NCI-H748 (cell line): ENCODE measurements at regions not wholly inside any gene's neighbourhood (a gene's known extent, or its start where the extent isn't known, plus 50 kb on each side); places are given as distances from the start of the nearest gene placed in this dataset.
"Not testable (repeated sequence)": the region's sequence is repeated elsewhere in the genome, so short reads cannot be mapped to it uniquely, and the experiment has no call there.

Experiments
- DNase-seq: peaks from one replicate; lab custom pipeline; 2025; ENCODE audit not compliant: unreplicated experiment; lab: John Stamatoyannopoulos, UW

GRCh38 chr14:37711831-37712475 lies 116.5 kb downstream of the TTC6 start:
- no peak for DNase-seq

DNA sequence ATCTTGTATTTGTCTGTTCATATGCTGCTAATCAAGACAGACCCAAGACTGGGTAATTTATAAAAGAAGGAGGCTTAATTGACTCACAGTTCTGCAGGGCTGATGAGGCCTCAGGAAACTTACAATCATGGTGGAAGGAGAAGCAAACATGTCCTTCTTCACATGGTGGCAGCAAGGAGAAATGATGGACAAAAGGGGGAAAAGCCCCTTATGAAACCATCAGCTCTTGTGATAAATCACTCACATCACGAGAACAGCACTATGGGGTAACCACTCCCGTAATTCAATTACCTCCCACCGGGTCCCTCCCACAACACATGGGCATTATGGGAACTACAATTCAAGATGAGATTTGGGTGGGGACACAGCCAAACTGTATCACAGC lies 117.0 kb downstream of the TTC6 start:
- not testable (repeated sequence) for DNase-seq

DNA sequence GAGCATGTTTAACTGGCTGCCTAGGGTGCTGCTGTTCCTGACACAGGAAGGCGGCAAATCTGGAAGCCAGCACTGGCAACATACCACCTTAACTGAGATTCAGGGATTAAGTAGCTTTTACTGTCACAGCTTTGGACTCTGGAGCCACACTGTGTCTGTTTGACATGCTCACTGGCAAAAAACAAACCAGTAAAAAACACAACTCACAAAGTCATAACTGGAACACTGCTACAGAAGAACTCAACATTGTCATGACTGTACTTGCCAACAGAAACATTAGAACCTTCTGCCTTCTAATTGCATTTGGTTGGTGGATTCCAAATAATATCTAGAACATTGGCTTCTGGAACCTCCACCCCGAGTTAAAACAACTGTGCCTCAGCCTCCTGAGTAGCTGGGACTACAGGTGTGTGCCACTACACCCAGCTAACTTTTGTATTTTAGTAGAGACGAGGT lies 117.6 kb downstream of the TTC6 start:
- no peak for DNase-seq

- no peak for DNase-seq
These were observed 124.7 kb downstream of the TTC6 start for GRCh38 chr14:37720131-37720530.

GRCh38 chr14:37721976-37722659 lies 126.7 kb downstream of the TTC6 start:
- no peak for DNase-seq

- DNase-seq, result no peak
These were observed 128.1 kb downstream of the TTC6 start for GRCh38 chr14:37723515-37723914.

- DNase-seq, result no peak
These were observed 131.3 kb downstream of the TTC6 start for GRCh38 chr14:37726708-37727107.

- no peak for DNase-seq
These were observed 133.8 kb downstream of the TTC6 start for GRCh38 chr14:37729218-37729617.

GRCh38 chr14:37731094-37731493 lies 135.7 kb downstream of the TTC6 start:
- DNase-seq, result no peak

GRCh38 chr14:37745657-37746056 lies 150.2 kb downstream of the TTC6 start:
- DNase-seq, result no peak

- no peak for DNase-seq
These were observed 150.9 kb downstream of the TTC6 start for GRCh38 chr14:37746140-37746832.

GRCh38 chr14:37753459-37753858 lies 158.0 kb downstream of the TTC6 start:
- no peak for DNase-seq

DNA sequence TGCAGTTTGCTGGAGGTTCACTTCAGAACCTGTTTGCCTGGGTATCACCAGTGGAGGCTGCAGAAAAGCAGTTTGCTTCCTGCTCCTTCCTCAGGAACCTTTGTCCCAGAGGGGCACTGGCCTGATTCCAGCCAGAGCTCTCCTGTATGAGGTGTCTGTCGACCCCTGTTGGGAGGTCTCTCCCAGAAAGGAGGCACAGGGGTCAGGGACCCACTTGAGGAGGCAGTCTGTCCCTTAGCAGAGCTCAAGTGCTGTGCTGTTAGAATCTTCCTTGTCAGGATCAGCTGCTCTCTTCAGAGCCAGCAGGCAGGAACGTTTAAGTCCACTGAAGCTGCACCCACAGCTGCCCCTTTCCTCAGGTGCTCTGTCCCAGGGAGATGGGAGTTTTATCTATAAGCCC lies 164.8 kb downstream of the TTC6 start:
- not testable (repeated sequence) for DNase-seq

DNA sequence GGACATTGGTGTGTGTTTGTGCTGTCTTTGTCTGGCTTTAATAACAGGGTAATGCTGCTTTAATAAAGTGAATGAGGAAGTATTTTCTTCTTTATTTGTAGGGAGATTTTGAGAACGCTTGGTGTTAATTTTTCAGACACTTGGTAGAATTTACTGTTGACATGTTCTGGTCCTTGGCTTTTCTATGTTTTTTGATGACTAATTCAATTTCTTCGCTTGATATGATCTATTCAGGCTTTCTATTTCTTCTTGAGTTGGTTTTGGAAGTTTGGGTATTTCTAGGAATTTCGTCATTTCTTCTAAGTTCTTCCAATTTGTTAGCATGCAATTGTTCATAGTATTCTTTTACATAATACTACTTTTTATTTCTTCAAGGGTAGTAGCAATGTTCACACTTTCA lies 167.8 kb downstream of the TTC6 start:
- DNase-seq, result no peak

GRCh38 chr14:37772283-37772682 lies 176.9 kb downstream of the TTC6 start:
- not testable (repeated sequence) for DNase-seq

- no peak for DNase-seq
These were observed 181.5 kb downstream of the TTC6 start for GRCh38 chr14:37776791-37777499.

DNA sequence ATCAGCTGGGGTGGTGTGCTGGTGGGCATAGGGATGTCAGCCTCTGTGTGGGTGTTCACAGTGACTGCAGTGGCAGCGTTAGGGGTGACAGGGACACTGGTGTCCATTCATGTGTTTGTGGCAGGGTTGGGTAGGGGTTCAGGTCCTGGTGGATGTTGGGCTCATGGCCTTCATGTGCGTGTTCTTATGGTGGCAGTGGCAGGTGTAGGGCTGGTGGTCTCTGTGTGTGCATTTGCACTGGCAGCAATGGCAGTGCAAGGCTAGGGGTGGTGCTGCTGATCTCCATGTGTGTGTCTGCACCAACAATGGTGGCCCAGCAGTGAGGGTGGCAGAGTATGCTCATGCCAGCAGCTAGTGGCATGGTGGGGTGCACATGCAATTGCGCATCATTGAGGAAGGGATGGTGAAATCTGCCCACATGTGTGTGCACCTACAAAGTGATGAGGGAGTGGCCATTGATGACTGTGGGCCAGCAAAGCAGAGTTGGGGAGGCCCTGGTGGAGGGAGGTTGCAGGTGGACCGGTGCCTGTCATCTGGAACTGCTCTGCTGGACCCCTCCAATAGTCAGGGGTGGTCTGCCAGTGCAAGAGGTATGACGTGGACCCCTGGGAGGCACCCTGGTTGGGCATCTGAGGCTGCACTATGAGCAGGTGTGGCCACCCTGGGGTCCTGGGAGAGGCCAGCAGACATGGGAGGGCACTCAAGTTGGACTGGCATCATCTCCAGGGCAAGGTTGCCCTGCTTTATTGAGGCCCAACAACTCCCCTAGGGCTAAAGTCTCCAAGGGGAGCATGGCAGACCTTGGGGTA lies 182.9 kb downstream of the TTC6 start:
- no peak for DNase-seq

DNA sequence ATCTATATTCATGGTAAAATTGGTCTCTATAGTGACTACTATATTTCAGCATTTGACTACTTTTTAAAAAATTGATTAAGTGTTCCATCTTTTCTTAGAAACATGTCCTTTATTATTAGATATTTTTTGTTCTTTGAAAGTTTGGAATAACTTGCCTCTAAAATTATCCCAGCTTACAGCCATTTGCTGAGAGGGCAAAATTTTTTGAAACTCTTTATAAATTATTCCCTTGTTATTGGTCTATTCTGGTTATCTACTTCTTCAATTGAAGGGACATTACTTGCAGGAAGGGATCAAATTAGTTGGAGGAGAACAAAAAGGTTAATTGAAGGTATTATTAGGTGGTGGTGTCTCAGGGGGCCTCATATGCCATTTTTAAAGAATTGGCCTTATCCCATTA lies 184.1 kb downstream of the TTC6 start:
- DNase-seq, result no peak

- not testable (repeated sequence) for DNase-seq
These were observed 185.3 kb downstream of the TTC6 start for GRCh38 chr14:37780731-37781130.

DNA sequence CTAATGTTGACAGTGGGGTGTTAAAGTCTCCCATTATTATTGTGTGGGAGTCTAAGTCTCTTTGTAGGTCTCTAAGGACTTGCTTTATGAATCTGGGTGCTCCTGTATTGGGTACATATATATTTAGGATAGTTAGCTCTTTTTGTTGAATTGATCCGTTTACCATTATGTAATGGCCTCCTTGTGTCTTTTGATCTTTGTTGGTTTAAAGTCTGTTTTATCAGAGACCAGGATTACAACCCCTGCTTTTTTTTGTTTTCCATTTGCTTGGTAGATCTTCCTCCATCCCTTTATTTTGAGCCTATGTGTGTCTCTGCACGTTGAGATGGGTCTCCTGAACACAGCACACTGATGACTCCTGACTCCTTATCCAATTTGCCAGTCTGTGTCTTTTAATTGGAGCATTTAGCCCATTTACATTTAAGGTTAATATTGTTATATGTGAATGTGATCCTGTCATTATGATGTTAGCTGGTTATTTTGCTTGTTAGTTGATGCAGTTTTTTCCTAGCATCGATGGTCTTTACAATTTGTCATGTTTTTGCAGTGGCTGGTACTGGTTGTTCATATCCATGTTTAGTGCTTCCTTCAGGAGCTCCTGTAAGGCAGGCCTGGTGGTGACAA lies 188.9 kb downstream of the TTC6 start:
- DNase-seq, result not testable (repeated sequence)
